ENCODE measurements at regions not wholly inside any gene's neighbourhood (a gene's known extent, or its start where the extent isn't known, plus 50 kb on each side); places are given as distances from the start of the nearest gene placed in this dataset.
A peak's percentile ranks its signal among the peaks of the same experiment; 100 is the strongest.

- WGBS, 2 donors (ENCODE audit: extremely low coverage in 2 of 2, insufficient read length in 2 of 2, insufficient replicate concordance in 1 of 2) = no CpG with 5 or more reads among the region's 7 CpGs
- Histone ChIP-seq H3K36me3 (replicated peaks in 1 of 2; ENCODE audit: control insufficient read depth in 2 of 2, insufficient read depth in 2 of 2, low read length in 2 of 2) (no peaks in the 10 kb centered on the region), H2BK15ac (ENCODE audit: low read length) (no peak overlapping the region), H3K23ac (ENCODE audit: low read depth, low read length, poor library complexity) (no peak overlapping the region), H3K4ac (ENCODE audit: low read length) (no peak overlapping the region), H4K91ac (ENCODE audit: low read depth, low read length, poor library complexity) (no peak overlapping the region), H2BK12ac (ENCODE audit: low read length) (no peak overlapping the region), H3K79me1 (ENCODE audit: low read depth, low read length) (no peaks in the 10 kb centered on the region), H3K18ac (ENCODE audit: low read length) (no peak overlapping the region), H3K27ac (replicated peaks; ENCODE audit: low read length) (no peak overlapping the region), H3K14ac (ENCODE audit: low read length) (no peak overlapping the region), H3K9ac (ENCODE audit: low read depth, low read length, poor library complexity) (no peak overlapping the region), H3K9me3 (replicated peaks in 1 of 2; ENCODE audit: control insufficient read depth in 2 of 2, insufficient read depth in 1 of 2, low read depth in 1 of 2, low read length in 2 of 2) (no peaks in the 10 kb centered on the region), H3K4me1 (ENCODE audit: control insufficient read depth in 2 of 2, insufficient read depth in 1 of 2, low read depth in 1 of 2, low read length in 2 of 2) (no peaks in the 10 kb centered on the region), H2BK5ac (ENCODE audit: low read length) (no peak overlapping the region), H2AFZ (ENCODE audit: low read length) (no peak overlapping the region), H4K8ac (ENCODE audit: low read depth, low read length) (no peak overlapping the region), H2AK5ac (ENCODE audit: low read depth, low read length) (no peak overlapping the region), H3K4me2 (ENCODE audit: insufficient read depth, low read length, poor library complexity, severe bottlenecking) (no peak overlapping the region), H3K27me3 (ENCODE audit: control insufficient read depth in 3 of 3, insufficient read depth in 3 of 3, low read depth in 1 of 3, low read length in 3 of 3) (no peaks in the 10 kb centered on the region), H2BK120ac (ENCODE audit: low read depth, low read length) (no peak overlapping the region), H3K4me3 (ENCODE audit: low read length in 2 of 2) (no peak overlapping the region)
- no peak for DNase-seq (ENCODE audit: low spot score)
Measured at GRCh38 chr10:14438576-14438975, 107.9 kb upstream of the FRMD4A start.

GRCh38 chr10:14438057-14438456, 107.3 kb upstream of the FRMD4A start:
- Histone ChIP-seq H2BK5ac (ENCODE audit: low read length) (no peak overlapping the region), H2BK120ac (ENCODE audit: low read depth, low read length) (no peak overlapping the region), H3K14ac (ENCODE audit: low read length) (no peak overlapping the region), H4K8ac (ENCODE audit: low read depth, low read length) (no peak overlapping the region), H2AFZ (ENCODE audit: low read length) (no peak overlapping the region), H2BK15ac (ENCODE audit: low read length) (no peak overlapping the region), H3K23ac (ENCODE audit: low read depth, low read length, poor library complexity) (no peak overlapping the region), H3K4me2 (ENCODE audit: insufficient read depth, low read length, poor library complexity, severe bottlenecking) (no peak overlapping the region), H4K91ac (ENCODE audit: low read depth, low read length, poor library complexity) (no peak overlapping the region), H3K18ac (ENCODE audit: low read length) (no peak overlapping the region), H3K27me3 (ENCODE audit: control insufficient read depth in 3 of 3, insufficient read depth in 3 of 3, low read depth in 1 of 3, low read length in 3 of 3) (no peaks in the 10 kb centered on the region), H3K79me1 (ENCODE audit: low read depth, low read length) (no peaks in the 10 kb centered on the region), H3K9me3 (replicated peaks in 1 of 2; ENCODE audit: control insufficient read depth in 2 of 2, insufficient read depth in 1 of 2, low read depth in 1 of 2, low read length in 2 of 2) (no peaks in the 10 kb centered on the region), H3K9ac (ENCODE audit: low read depth, low read length, poor library complexity) (no peak overlapping the region), H2AK5ac (ENCODE audit: low read depth, low read length) (no peak overlapping the region), H2BK12ac (ENCODE audit: low read length) (no peak overlapping the region), H3K4ac (ENCODE audit: low read length) (no peak overlapping the region), H3K4me3 (ENCODE audit: low read length in 2 of 2) (no peak overlapping the region), H3K27ac (replicated peaks; ENCODE audit: low read length) (no peak overlapping the region), H3K36me3 (replicated peaks in 1 of 2; ENCODE audit: control insufficient read depth in 2 of 2, insufficient read depth in 2 of 2, low read length in 2 of 2) (no peaks in the 10 kb centered on the region), H3K4me1 (ENCODE audit: control insufficient read depth in 2 of 2, insufficient read depth in 1 of 2, low read depth in 1 of 2, low read length in 2 of 2) (no peaks in the 10 kb centered on the region)
- WGBS, 2 donors (ENCODE audit: extremely low coverage in 2 of 2, insufficient read length in 2 of 2, insufficient replicate concordance in 1 of 2) = no CpG with 5 or more reads among the region's 1 CpG
- DNase-seq (ENCODE audit: low spot score) = no peak

- H3K9me3 ChIP-seq (replicated peaks in 1 of 2; ENCODE audit: control insufficient read depth in 2 of 2, insufficient read depth in 1 of 2, low read depth in 1 of 2, low read length in 2 of 2) = no peaks in the 10 kb centered on the region
- H3K27me3 ChIP-seq (ENCODE audit: control insufficient read depth in 3 of 3, insufficient read depth in 3 of 3, low read depth in 1 of 3, low read length in 3 of 3) = no peaks in the 10 kb centered on the region
- no peak overlapping the region for H4K8ac ChIP-seq (ENCODE audit: low read depth, low read length)
- H4K91ac ChIP-seq (ENCODE audit: low read depth, low read length, poor library complexity) = no peak overlapping the region
- H3K4me3 ChIP-seq (ENCODE audit: low read length in 2 of 2) = no peak overlapping the region
- no peak overlapping the region for H3K4me2 ChIP-seq (ENCODE audit: insufficient read depth, low read length, poor library complexity, severe bottlenecking)
- no peaks in the 10 kb centered on the region for H3K4me1 ChIP-seq (ENCODE audit: control insufficient read depth in 2 of 2, insufficient read depth in 1 of 2, low read depth in 1 of 2, low read length in 2 of 2)
- no peaks in the 10 kb centered on the region for H3K79me1 ChIP-seq (ENCODE audit: low read depth, low read length)
- no peak overlapping the region for H3K9ac ChIP-seq (ENCODE audit: low read depth, low read length, poor library complexity)
- no peak overlapping the region for H3K4ac ChIP-seq (ENCODE audit: low read length)
- no peak overlapping the region for H2AK5ac ChIP-seq (ENCODE audit: low read depth, low read length)
- WGBS, 2 donors (ENCODE audit: extremely low coverage in 2 of 2, insufficient read length in 2 of 2, insufficient replicate concordance in 1 of 2) = no CpG with 5 or more reads among the region's 7 CpGs
- no peak overlapping the region for H2BK12ac ChIP-seq (ENCODE audit: low read length)
- H3K36me3 ChIP-seq (replicated peaks in 1 of 2; ENCODE audit: control insufficient read depth in 2 of 2, insufficient read depth in 2 of 2, low read length in 2 of 2) = no peaks in the 10 kb centered on the region
- H3K14ac ChIP-seq (ENCODE audit: low read length) = no peak overlapping the region
- H2AFZ ChIP-seq (ENCODE audit: low read length) = peak overlapping the region; percentile 4
- DNase-seq (ENCODE audit: low spot score) = no peak
- no peak overlapping the region for H3K23ac ChIP-seq (ENCODE audit: low read depth, low read length, poor library complexity)
- H2BK15ac ChIP-seq (ENCODE audit: low read length) = no peak overlapping the region
- no peak overlapping the region for H2BK5ac ChIP-seq (ENCODE audit: low read length)
- no peak overlapping the region for H3K27ac ChIP-seq (replicated peaks; ENCODE audit: low read length)
- H3K18ac ChIP-seq (ENCODE audit: low read length) = no peak overlapping the region
- H2BK120ac ChIP-seq (ENCODE audit: low read depth, low read length) = no peak overlapping the region
Measured at GRCh38 chr10:14435976-14436632, 105.4 kb upstream of the FRMD4A start.

DNA sequence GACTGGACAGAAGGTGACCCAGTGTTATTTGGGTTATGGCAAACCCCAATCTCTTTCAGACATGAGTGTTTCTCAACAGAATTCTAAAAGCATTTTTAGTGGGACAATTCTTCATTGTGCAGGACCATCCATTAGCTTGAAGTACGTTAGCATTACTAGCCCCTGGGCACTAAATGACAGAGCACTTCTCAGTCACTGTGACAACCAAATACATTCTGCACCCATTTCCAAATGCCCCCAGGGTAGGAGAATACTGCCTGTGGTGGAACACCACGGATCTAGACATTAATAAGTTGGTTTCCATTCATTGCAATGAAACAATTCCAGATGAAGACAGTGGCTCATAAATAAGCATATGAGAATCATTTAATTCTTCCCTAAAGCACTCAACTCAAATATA, 102.4 kb upstream of the FRMD4A start:
- H3K9me3 ChIP-seq (replicated peaks in 1 of 2; ENCODE audit: control insufficient read depth in 2 of 2, insufficient read depth in 1 of 2, low read depth in 1 of 2, low read length in 2 of 2) = no peaks in the 10 kb centered on the region
- no peak overlapping the region for H3K18ac ChIP-seq (ENCODE audit: low read length)
- H3K36me3 ChIP-seq (replicated peaks in 1 of 2; ENCODE audit: control insufficient read depth in 2 of 2, insufficient read depth in 2 of 2, low read length in 2 of 2) = no peaks in the 10 kb centered on the region
- no peak overlapping the region for H2BK12ac ChIP-seq (ENCODE audit: low read length)
- no peak overlapping the region for H3K14ac ChIP-seq (ENCODE audit: low read length)
- H4K8ac ChIP-seq (ENCODE audit: low read depth, low read length) = no peak overlapping the region
- H3K27ac ChIP-seq (replicated peaks; ENCODE audit: low read length) = no peak overlapping the region
- H3K23ac ChIP-seq (ENCODE audit: low read depth, low read length, poor library complexity) = no peak overlapping the region
- no peak overlapping the region for H2BK120ac ChIP-seq (ENCODE audit: low read depth, low read length)
- no peak overlapping the region for H4K91ac ChIP-seq (ENCODE audit: low read depth, low read length, poor library complexity)
- H3K4ac ChIP-seq (ENCODE audit: low read length) = no peak overlapping the region
- H2BK15ac ChIP-seq (ENCODE audit: low read length) = no peak overlapping the region
- no peak overlapping the region for H3K4me3 ChIP-seq (ENCODE audit: low read length in 2 of 2)
- peaks cover 2 to 5% of the 10 kb centered on the region in 2 donors for H3K4me1 ChIP-seq (ENCODE audit: control insufficient read depth in 2 of 2, insufficient read depth in 1 of 2, low read depth in 1 of 2, low read length in 2 of 2)
- H3K9ac ChIP-seq (ENCODE audit: low read depth, low read length, poor library complexity) = no peak overlapping the region
- H2AK5ac ChIP-seq (ENCODE audit: low read depth, low read length) = no peak overlapping the region
- H3K79me1 ChIP-seq (ENCODE audit: low read depth, low read length) = no peaks in the 10 kb centered on the region
- WGBS, 2 donors (ENCODE audit: extremely low coverage in 2 of 2, insufficient read length in 2 of 2, insufficient replicate concordance in 1 of 2) = no CpG with 5 or more reads among the region's 2 CpGs
- H3K4me2 ChIP-seq (ENCODE audit: insufficient read depth, low read length, poor library complexity, severe bottlenecking) = no peak overlapping the region
- no peak for DNase-seq (ENCODE audit: low spot score)
- no peak overlapping the region for H2BK5ac ChIP-seq (ENCODE audit: low read length)
- no peaks in the 10 kb centered on the region for H3K27me3 ChIP-seq (ENCODE audit: control insufficient read depth in 3 of 3, insufficient read depth in 3 of 3, low read depth in 1 of 3, low read length in 3 of 3)
- H2AFZ ChIP-seq (ENCODE audit: low read length) = no peak overlapping the region
